ENCODE measurements at regions not wholly inside any gene's neighbourhood (a gene's known extent, or its start where the extent isn't known, plus 50 kb on each side); places are given as distances from the start of the nearest gene placed in this dataset.

DNA sequence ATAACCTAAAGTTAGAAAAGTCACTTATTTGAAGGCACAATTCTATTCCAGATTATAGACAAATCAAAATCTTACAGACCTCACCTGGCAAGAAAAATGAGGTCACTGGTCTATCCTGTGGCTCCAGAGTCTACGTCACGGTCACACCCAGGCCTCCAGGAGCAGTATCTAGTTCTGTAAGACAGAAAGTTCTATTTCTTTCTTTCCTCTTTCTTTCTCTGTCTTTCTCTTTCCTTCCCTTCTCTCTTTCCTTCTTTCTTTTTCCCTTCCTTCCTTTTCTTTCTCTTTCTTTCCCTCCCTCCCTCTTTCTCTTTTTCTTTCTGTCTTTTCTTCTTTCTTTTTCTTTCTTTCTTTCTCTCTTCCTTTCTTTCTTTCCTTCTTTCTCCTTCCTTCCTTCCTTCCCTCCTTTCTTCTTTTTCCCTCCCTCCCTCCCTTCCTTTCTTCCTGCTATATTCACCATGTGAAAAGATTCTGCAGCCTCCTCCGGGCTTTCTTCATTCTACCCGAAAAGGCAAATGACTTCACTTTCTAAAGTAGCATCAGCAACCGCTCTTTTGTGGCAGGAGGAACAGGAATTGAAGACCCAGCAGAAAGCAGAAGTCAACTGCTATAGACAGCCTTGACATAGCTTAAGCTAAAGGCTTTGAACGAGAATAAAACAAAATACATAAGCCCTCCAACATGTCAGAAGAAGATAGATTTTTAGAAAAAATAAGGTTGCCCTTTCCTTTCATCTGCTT, 83.9 kb upstream of the SIRPG start:
- H3K27me3 ChIP-seq (ENCODE audit: control insufficient read depth, insufficient read depth, low read length) = no peaks in the 10 kb centered on the region
- H3K9ac ChIP-seq (ENCODE audit: low read depth, low read length) = no peak overlapping the region

More for the DNA sequence above, 83.9 kb upstream of the SIRPG start:
- Histone ChIP-seq H4K20me1 (ENCODE audit: insufficient read depth, low read length) (no peaks in the 10 kb centered on the region), H3K4me2 (ENCODE audit: low read depth, low read length) (no peak overlapping the region), H3K4me1 (ENCODE audit: control insufficient read depth, insufficient read depth, low read length) (no peaks in the 10 kb centered on the region), H3K56ac (ENCODE audit: extremely low read depth, insufficient read depth, low read length) (no peak overlapping the region), H3K9me3 (ENCODE audit: control insufficient read depth, insufficient read depth, low read length) (no peaks in the 10 kb centered on the region), H2BK5ac (ENCODE audit: low read depth, low read length, poor library complexity, severe bottlenecking) (no peak overlapping the region), H4K8ac (ENCODE audit: low read depth in 2 of 2, low read length in 2 of 2) (no peak overlapping the region), H3K36me3 (ENCODE audit: control insufficient read depth, insufficient read depth, low read length) (no peaks in the 10 kb centered on the region), H3K79me1 (ENCODE audit: low read depth in 1 of 2, low read length in 2 of 2) (no peaks in the 10 kb centered on the region), H3K23ac (ENCODE audit: low read depth, low read length) (no peak overlapping the region), H2AK5ac (ENCODE audit: low read depth, low read length) (no peak overlapping the region), H2BK20ac (ENCODE audit: low read depth, low read length) (no peak overlapping the region), H2BK15ac (ENCODE audit: low read depth, low read length) (no peak overlapping the region), H2AFZ (replicated peaks; ENCODE audit: low read length, poor library complexity) (no peak overlapping the region), H3K14ac (replicated peaks; ENCODE audit: low read depth, low read length) (no peak overlapping the region), H3K9me1 (ENCODE audit: insufficient read depth, low read length) (no peaks in the 10 kb centered on the region), H3K27ac (ENCODE audit: insufficient read depth, low read length) (no peak overlapping the region), H4K5ac (ENCODE audit: low read depth, low read length) (no peak overlapping the region), H4K91ac (ENCODE audit: insufficient read depth, low read depth, low read length) (no peak overlapping the region), H2BK120ac (ENCODE audit: low read depth, low read length) (no peak overlapping the region), H3K4ac (ENCODE audit: low read depth, low read length) (no peak overlapping the region), H3K18ac (ENCODE audit: low read depth, low read length) (no peak overlapping the region), H3K4me3 (ENCODE audit: insufficient read depth, low read depth, low read length) (no peak overlapping the region), H2AK9ac (replicated peaks; ENCODE audit: low read depth, low read length, poor library complexity) (no peak overlapping the region)
- dilution Hi-C loops (cut with HindIII; ENCODE audit: low sequenced_read_pairs, unreplicated experiment) = no loop called here
- no CpG with 5 or more reads among the region's 6 CpGs for WGBS, 2 experiments (ENCODE audit: extremely low coverage in 2 of 2, insufficient read length in 1 of 2)
- TF ChIP-seq MAZ (IDR thresholded peaks at IDR 0.05; ENCODE audit: borderline replicate concordance, low read depth, low read length) = no peak
- no peak for TF ChIP-seq ELK1 (IDR thresholded peaks at IDR 0.05; ENCODE audit: borderline replicate concordance, low read depth, low read length)
- TF ChIP-seq FOS (IDR thresholded peaks at IDR 0.05; ENCODE audit: low read depth, low read length) = no peak
- no peak for TF ChIP-seq USF2 (IDR thresholded peaks at IDR 0.05; ENCODE audit: low read depth, low read length)
- TF ChIP-seq NFE2L2 (IDR thresholded peaks at IDR 0.05; ENCODE audit: low read depth, low read length) = no peak
- TF ChIP-seq BHLHE40 (IDR thresholded peaks at IDR 0.05; ENCODE audit: low read depth, low read length) = no peak
- no peak for TF ChIP-seq MAFK (IDR thresholded peaks at IDR 0.05; ENCODE audit: low read depth, low read length)
- TF ChIP-seq RCOR1 (IDR thresholded peaks at IDR 0.05; ENCODE audit: insufficient replicate concordance, low read length) = no peak
- TF ChIP-seq CHD1 (IDR thresholded peaks at IDR 0.05; ENCODE audit: low read depth, low read length) = no peak
- TF ChIP-seq CTCF (conservative IDR thresholded peaks at IDR 0.05; ENCODE audit: low read depth, low read length) = no peak
- TF ChIP-seq POLR2A (IDR thresholded peaks at IDR 0.05; ENCODE audit: low read depth, low read length) = no peak
- TF ChIP-seq RFX5 (IDR thresholded peaks at IDR 0.05; ENCODE audit: low read depth, low read length) = no peak
- no peak for TF ChIP-seq MXI1 (IDR thresholded peaks at IDR 0.05; ENCODE audit: borderline replicate concordance, low read depth, low read length)
- no peak for TF ChIP-seq SMC3 (IDR thresholded peaks at IDR 0.05; ENCODE audit: low read depth, low read length)
- no peak for TF ChIP-seq CEBPB (IDR thresholded peaks at IDR 0.05; ENCODE audit: low read depth, low read length)
- in situ Hi-C loops (cut with MboI; ENCODE audit: low sequenced_read_pairs) = no loop called here
- BruUV-seq (replicated peaks) = no TSS peak
- ATAC-seq (ENCODE audit: low read depth) (no peak), DNase-seq (no peak)
- intact Hi-C loops (cut with micrococcal nuclease) = no loop called here
- ChIA-PET CTCF (interaction anchor here (1.2 kb wide), 1 partner anchor 16 kb away, joined by 3 read pairs; no protein-coding TSS in a partner anchor), POLR2A (ENCODE audit: unreplicated experiment) (no interaction called here)

Measured in IMR-90 (cell line).